ENCODE measurements at regions not wholly inside any gene's neighbourhood (a gene's known extent, or its start where the extent isn't known, plus 50 kb on each side); places are given as distances from the start of the nearest gene placed in this dataset.
A peak's percentile ranks its signal among the peaks of the same experiment; 100 is the strongest.
"Not testable (repeated sequence)": the region's sequence is repeated elsewhere in the genome, so short reads cannot be mapped to it uniquely, and the experiment has no call there.

GRCh38 chr17:20733923-20734322, 154.4 kb downstream of the CDRT15L2 start:
- Mint-ChIP-seq H3K27me3 (ENCODE audit: low read depth in 3 of 3) (peaks cover 0 to 4% (median 2%) of the 10 kb centered on the region in 3 donors), H3K4me1 (peaks cover 22 to 23% of the 10 kb centered on the region in 2 donors)
- no peak for DNase-seq

GRCh38 chr17:20735796-20736195, 156.3 kb downstream of the CDRT15L2 start:
- DNase-seq: no peak
- no peak overlapping the region for H3K4me3 Mint-ChIP-seq
- H3K27ac Mint-ChIP-seq: peak overlapping the region in 1 of 6 donors; percentile 29
- H3K9me3 Mint-ChIP-seq: no peaks in the 10 kb centered on the region
- peaks cover 25 to 27% of the 10 kb centered on the region in 2 donors for H3K4me1 Mint-ChIP-seq
- H3K27me3 Mint-ChIP-seq (ENCODE audit: low read depth in 3 of 3): peaks cover 0 to 2% (median 2%) of the 10 kb centered on the region in 3 donors
- H3K36me3 Mint-ChIP-seq: no peaks in the 10 kb centered on the region

More at GRCh38 chr17:20733923-20734322, 154.4 kb downstream of the CDRT15L2 start:
- Mint-ChIP-seq H3K9me3 (no peaks in the 10 kb centered on the region), H3K36me3 (no peaks in the 10 kb centered on the region), H3K27ac (no peak overlapping the region), H3K4me3 (no peak overlapping the region)

GRCh38 chr17:20737636-20738035, 158.1 kb downstream of the CDRT15L2 start:
- Mint-ChIP-seq H3K4me3 (peak overlapping the region; percentile 74 to 87 (median 79)), H3K27ac (peak overlapping the region; percentile 8 to 81 (median 78)), H3K4me1 (peaks cover 38 to 39% of the 10 kb centered on the region in 2 donors)
- not testable (repeated sequence) for H3K27me3 Mint-ChIP-seq (ENCODE audit: low read depth in 3 of 3); H3K36me3 Mint-ChIP-seq; H3K9me3 Mint-ChIP-seq
- peak; percentile 18 to 34 (median 24) for DNase-seq

GRCh38 chr17:20771104-20771503, 191.6 kb downstream of the CDRT15L2 start:
- Mint-ChIP-seq H3K4me3 (no peak overlapping the region), H3K27me3 (ENCODE audit: low read depth in 3 of 3) (peaks cover 0 to 2% (median 0%) of the 10 kb centered on the region in 3 donors), H3K9me3 (no peaks in the 10 kb centered on the region), H3K27ac (no peak overlapping the region), H3K36me3 (no peaks in the 10 kb centered on the region), H3K4me1 (no peaks in the 10 kb centered on the region)
- no peak for DNase-seq

GRCh38 chr17:20774472-20775135, 195.1 kb downstream of the CDRT15L2 start:
- Mint-ChIP-seq H3K9me3 (no peaks in the 10 kb centered on the region), H3K4me3 (no peak overlapping the region), H3K27me3 (ENCODE audit: low read depth in 3 of 3) (peaks cover 0 to 2% (median 2%) of the 10 kb centered on the region in 3 donors), H3K27ac (peak overlapping the region in 2 of 6 donors; percentile 16 to 45), H3K4me1 (peaks cover 7 to 8% of the 10 kb centered on the region in 2 donors), H3K36me3 (peaks cover 0 to 3% (median 0%) of the 10 kb centered on the region in 3 donors)
- no peak for DNase-seq

GRCh38 chr17:20775331-20775730, 195.8 kb downstream of the CDRT15L2 start:
- H3K4me3 Mint-ChIP-seq: no peak overlapping the region
- DNase-seq: no peak
- H3K27me3 Mint-ChIP-seq (ENCODE audit: low read depth in 3 of 3): peaks cover 1 to 2% (median 2%) of the 10 kb centered on the region in 3 donors
- no peaks in the 10 kb centered on the region for H3K9me3 Mint-ChIP-seq
- peaks cover 7 to 8% of the 10 kb centered on the region in 2 donors for H3K4me1 Mint-ChIP-seq
- no peak overlapping the region for H3K27ac Mint-ChIP-seq
- H3K36me3 Mint-ChIP-seq: peaks cover 0 to 3% (median 0%) of the 10 kb centered on the region in 3 donors

- peaks cover 7 to 16% of the 10 kb centered on the region in 2 donors for H3K4me1 Mint-ChIP-seq
Measured at GRCh38 chr17:20779521-20779920, 200.0 kb downstream of the CDRT15L2 start.

GRCh38 chr17:20781260-20781659, 201.7 kb downstream of the CDRT15L2 start:
- Mint-ChIP-seq H3K27ac (no peak overlapping the region), H3K9me3 (no peaks in the 10 kb centered on the region), H3K4me1 (peaks cover 7 to 21% of the 10 kb centered on the region in 2 donors), H3K4me3 (no peak overlapping the region), H3K36me3 (peaks cover 0 to 8% (median 0%) of the 10 kb centered on the region in 3 donors), H3K27me3 (ENCODE audit: low read depth in 3 of 3) (peaks cover 3 to 11% (median 3%) of the 10 kb centered on the region in 3 donors)
- no peak for DNase-seq

More at GRCh38 chr17:20779521-20779920, 200.0 kb downstream of the CDRT15L2 start:
- Mint-ChIP-seq H3K27ac (no peak overlapping the region), H3K9me3 (no peaks in the 10 kb centered on the region), H3K36me3 (peaks cover 0 to 3% (median 0%) of the 10 kb centered on the region in 3 donors), H3K27me3 (ENCODE audit: low read depth in 3 of 3) (peaks cover 0 to 7% (median 1%) of the 10 kb centered on the region in 3 donors), H3K4me3 (no peak overlapping the region)
- no peak for DNase-seq

- Mint-ChIP-seq H3K36me3 (peaks cover 0 to 13% (median 0%) of the 10 kb centered on the region in 3 donors), H3K27me3 (ENCODE audit: low read depth in 3 of 3) (peaks cover 3 to 11% (median 3%) of the 10 kb centered on the region in 3 donors), H3K4me1 (peaks cover 7 to 21% of the 10 kb centered on the region in 2 donors)
- H3K27ac Mint-ChIP-seq, H3K9me3 Mint-ChIP-seq, H3K4me3 Mint-ChIP-seq, DNase-seq: not testable (repeated sequence)
Measured at GRCh38 chr17:20781869-20782268, 202.3 kb downstream of the CDRT15L2 start.

GRCh38 chr17:20783091-20783490, 203.6 kb downstream of the CDRT15L2 start:
- Mint-ChIP-seq H3K36me3 (peaks cover 0 to 11% (median 0%) of the 10 kb centered on the region in 3 donors), H3K27me3 (ENCODE audit: low read depth in 3 of 3) (peaks cover 3 to 11% (median 5%) of the 10 kb centered on the region in 3 donors), H3K9me3 (no peaks in the 10 kb centered on the region), H3K27ac (no peak overlapping the region), H3K4me1 (peaks cover 7 to 24% of the 10 kb centered on the region in 2 donors), H3K4me3 (peak overlapping the region in 1 of 5 donors; percentile 40)
- DNase-seq: no peak

GRCh38 chr17:20784100-20784665, 204.7 kb downstream of the CDRT15L2 start:
- peak; percentile 8 to 14 (median 10) for DNase-seq
- H3K9me3 Mint-ChIP-seq: no peaks in the 10 kb centered on the region
- peaks cover 3 to 9% (median 5%) of the 10 kb centered on the region in 3 donors for H3K27me3 Mint-ChIP-seq (ENCODE audit: low read depth in 3 of 3)
- no peak overlapping the region for H3K27ac Mint-ChIP-seq
- H3K36me3 Mint-ChIP-seq: peaks cover 0 to 11% (median 0%) of the 10 kb centered on the region in 3 donors
- peak overlapping the region in 4 of 5 donors; percentile 61 to 72 (median 70) for H3K4me3 Mint-ChIP-seq
- H3K4me1 Mint-ChIP-seq: peaks cover 3 to 22% of the 10 kb centered on the region in 2 donors

GRCh38 chr17:20787281-20787680, 207.8 kb downstream of the CDRT15L2 start:
- Mint-ChIP-seq H3K27ac (peak overlapping the region in 2 of 6 donors; percentile 40 to 46), H3K4me1 (peaks cover 3 to 22% of the 10 kb centered on the region in 2 donors), H3K36me3 (peaks cover 0 to 11% (median 0%) of the 10 kb centered on the region in 3 donors), H3K4me3 (no peak overlapping the region), H3K27me3 (ENCODE audit: low read depth in 3 of 3) (peaks cover 3 to 9% (median 4%) of the 10 kb centered on the region in 3 donors), H3K9me3 (no peaks in the 10 kb centered on the region)
- no peak for DNase-seq

- Mint-ChIP-seq H3K4me1 (peaks cover 10 to 17% of the 10 kb centered on the region in 2 donors), H3K9me3 (no peaks in the 10 kb centered on the region), H3K4me3 (no peak overlapping the region), H3K36me3 (peaks cover 0 to 2% (median 0%) of the 10 kb centered on the region in 3 donors), H3K27me3 (ENCODE audit: low read depth in 3 of 3) (peaks cover 0 to 2% (median 0%) of the 10 kb centered on the region in 3 donors), H3K27ac (no peak overlapping the region)
- DNase-seq: no peak
Measured at GRCh38 chr17:20791626-20792025, 212.1 kb downstream of the CDRT15L2 start.

- H3K27ac Mint-ChIP-seq: peak overlapping the region in 1 of 6 donors; percentile 61
- DNase-seq; H3K4me3 Mint-ChIP-seq; H3K36me3 Mint-ChIP-seq; H3K9me3 Mint-ChIP-seq; H3K27me3 Mint-ChIP-seq (ENCODE audit: low read depth in 3 of 3): not testable (repeated sequence)
- peaks cover 31 to 37% of the 10 kb centered on the region in 2 donors for H3K4me1 Mint-ChIP-seq
Measured at GRCh38 chr17:20794532-20794931, 215.0 kb downstream of the CDRT15L2 start.
